GM12873 (cell line): ENCODE measurements at regions not wholly inside any gene's neighbourhood (a gene's known extent, or its start where the extent isn't known, plus 50 kb on each side); places are given as distances from the start of the nearest gene placed in this dataset.

Experiments
- CTCF ChIP-seq: IDR thresholded peaks from 2 replicates; pipeline ENCODE4 v1.5.1; 2012; ENCODE audit warnings: low read depth, mild to moderate bottlenecking, moderate library complexity, low read length, control low read depth; ENCODE audit not compliant: insufficient read depth; ENCODE audit errors: missing control alignments

DNA sequence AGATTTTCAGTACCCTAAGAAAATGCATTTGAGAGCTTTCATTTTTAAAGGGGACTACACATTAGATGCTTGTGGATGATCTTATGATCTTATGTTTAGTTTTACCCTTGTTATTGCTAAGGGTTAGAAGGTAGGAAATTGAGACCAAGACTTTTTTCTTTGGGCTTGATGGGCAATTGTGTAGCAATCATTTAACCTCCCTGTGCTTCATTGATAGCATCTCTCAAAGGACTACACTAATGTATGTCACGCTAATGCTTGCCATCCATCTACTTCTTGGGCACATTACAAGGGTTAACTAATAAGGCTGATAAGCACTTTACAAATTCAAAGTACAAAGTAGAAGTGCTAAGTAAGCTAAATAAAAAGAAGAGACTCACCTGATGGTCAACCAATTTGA, 189.3 kb upstream of the LRP1B start:
- TF ChIP-seq CTCF: no peak

DNA sequence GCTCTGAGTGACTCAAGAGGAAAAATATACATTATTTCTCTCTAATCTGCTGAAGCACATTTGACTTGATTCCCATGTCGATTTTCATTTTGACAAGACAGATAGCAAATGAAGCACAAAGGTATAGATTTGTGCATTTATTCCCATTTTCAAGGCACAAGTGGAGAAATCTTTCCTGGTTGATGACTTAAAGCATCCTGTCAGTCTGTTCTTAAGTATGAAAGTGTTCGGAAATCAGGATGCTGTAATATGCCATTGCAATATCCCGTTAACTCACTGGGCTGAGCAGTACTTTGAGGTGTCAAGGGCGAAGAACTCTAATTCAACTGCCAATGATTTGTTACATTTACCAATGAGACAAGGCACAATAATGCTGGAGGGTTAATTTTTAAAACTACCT, 185.2 kb upstream of the LRP1B start:
- TF ChIP-seq CTCF: no peak

DNA sequence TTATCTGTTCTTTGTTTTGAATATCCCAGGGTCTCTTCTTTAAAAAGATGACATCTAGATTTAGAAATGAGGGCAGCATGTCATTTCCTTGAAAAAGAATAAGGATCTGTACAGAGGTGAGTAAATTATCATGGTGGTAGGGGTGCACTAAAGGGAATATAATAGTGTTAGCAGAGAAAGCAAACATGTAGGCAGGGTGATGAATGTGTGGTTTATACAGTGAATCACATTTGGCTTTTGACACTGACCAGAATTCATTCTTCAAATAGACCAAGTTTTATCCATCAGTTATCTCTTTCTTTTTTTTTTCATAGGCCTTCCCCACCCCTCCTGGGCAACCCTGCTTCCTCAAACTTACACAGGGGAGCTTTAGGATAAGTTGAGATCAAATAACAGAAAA, 184.5 kb upstream of the LRP1B start:
- TF ChIP-seq CTCF: no peak

GRCh38 chr2:142314164-142314563, 183.3 kb upstream of the LRP1B start:
- no peak for TF ChIP-seq CTCF

GRCh38 chr2:142310530-142310929, 179.7 kb upstream of the LRP1B start:
- no peak for TF ChIP-seq CTCF

DNA sequence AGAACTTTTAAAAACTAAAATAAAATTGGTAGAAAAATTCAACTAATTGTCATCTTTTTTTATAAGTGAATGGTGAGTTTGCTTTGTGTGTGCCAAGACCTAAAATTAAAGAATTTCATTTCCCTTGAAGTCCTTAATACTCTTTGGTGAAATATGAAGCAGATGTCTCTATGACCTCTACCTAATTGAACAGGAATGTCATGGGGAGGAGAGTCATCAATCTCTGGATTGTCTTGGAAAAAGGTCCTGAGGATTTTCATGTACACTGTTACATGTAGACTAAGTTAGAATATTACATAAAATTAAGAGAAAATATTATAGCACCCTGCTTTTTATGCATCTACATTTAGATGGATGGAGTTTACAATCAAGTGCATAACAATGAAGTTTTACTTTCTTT, 177.9 kb upstream of the LRP1B start:
- no peak for TF ChIP-seq CTCF

DNA sequence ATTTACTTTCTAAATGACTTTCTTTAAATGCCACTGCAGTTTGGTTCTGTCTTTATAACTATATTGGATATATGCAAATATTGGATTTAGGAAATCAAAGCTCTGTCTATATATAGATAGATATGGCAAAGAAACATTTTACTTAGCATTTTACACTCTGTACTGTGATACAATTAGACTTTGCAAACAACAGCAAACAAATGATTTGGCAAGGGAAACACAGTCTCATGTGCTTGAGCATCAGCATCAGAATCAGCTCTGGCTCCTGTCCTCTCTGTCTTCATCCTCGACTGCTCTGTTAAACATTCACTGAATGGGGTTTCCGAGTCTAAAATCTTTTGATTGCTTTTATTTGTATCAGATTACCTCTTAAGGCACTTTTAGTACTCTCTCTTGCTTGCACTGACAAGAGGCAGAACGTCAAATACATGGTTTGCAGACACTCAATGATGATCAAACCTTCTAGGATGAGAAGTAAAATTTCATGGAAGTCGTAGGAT, 176.8 kb upstream of the LRP1B start:
- TF ChIP-seq CTCF: no peak
